Activated naive CD4-positive, alpha-beta T cell treated with anti-CD3 and anti-CD28 coated beads for 36 hours (primary cell): ENCODE measurements at regions not wholly inside any gene's neighbourhood (a gene's known extent, or its start where the extent isn't known, plus 50 kb on each side); places are given as distances from the start of the nearest gene placed in this dataset.

ENCODE experiments used
- CTCF ChIA-PET: fragments of 350-600 bp; sonication (Branson Sonifier 250); formaldehyde crosslinking; loops from one replicate; lab custom pipeline; 2021; ENCODE audit warnings: antibody characterized with exemption; lab: Charles Lee
- DNase-seq: peaks from one replicate; pipeline ENCODE4 v3.0.0-alpha.2; 2020
- H3K27ac Mint-ChIP-seq: one replicate; pipeline ENCODE4 v1.8.0; 2021; ENCODE audit warnings: mild to moderate bottlenecking, mixed read lengths
- H3K27me3 Mint-ChIP-seq: one replicate; pipeline ENCODE4 v1.8.0; 2021; ENCODE audit warnings: low read depth, mixed read lengths
- H3K36me3 Mint-ChIP-seq: one replicate; pipeline ENCODE4 v1.8.0; 2021; ENCODE audit warnings: low read depth, mixed read lengths
- H3K4me1 Mint-ChIP-seq: one replicate; pipeline ENCODE4 v1.8.0; 2021; ENCODE audit warnings: low read depth, mixed read lengths
- H3K4me3 Mint-ChIP-seq: one replicate; pipeline ENCODE4 v1.8.0; 2021; ENCODE audit warnings: mild to moderate bottlenecking, moderate library complexity, mixed read lengths
- H3K9me3 Mint-ChIP-seq: one replicate; pipeline ENCODE4 v1.8.0; 2021; ENCODE audit warnings: mixed read lengths
- intact Hi-C: fragments of 100-400 bp; cut with micrococcal nuclease; formaldehyde crosslinking; loops from one replicate; pipeline ENCODE4 v1.15.1; 2023

DNA sequence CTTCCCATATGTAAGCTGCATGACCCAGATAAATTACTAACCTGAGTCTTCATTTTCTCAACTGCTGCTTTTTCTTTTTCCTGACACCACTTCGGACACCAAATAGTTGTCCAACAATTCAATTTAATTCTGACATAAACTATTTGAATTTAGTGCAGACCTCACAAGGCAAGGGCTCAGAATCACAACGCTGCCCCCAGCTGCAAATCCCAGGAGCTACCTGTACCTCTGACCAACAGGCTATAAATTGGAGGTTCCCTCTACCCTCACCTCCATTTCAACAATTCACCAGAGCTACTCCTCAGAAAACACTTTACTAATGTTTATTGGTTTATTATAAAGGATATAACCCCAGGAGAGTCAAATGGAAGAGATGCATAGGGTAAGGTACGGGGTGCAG lies 737.6 kb downstream of the NTRK3 start:
- no peaks in the 10 kb centered on the region for H3K9me3 Mint-ChIP-seq
- CTCF ChIA-PET, result no interaction called here
- H3K27ac Mint-ChIP-seq, result no peak overlapping the region
- DNase-seq, result no peak
- no peaks in the 10 kb centered on the region for H3K4me1 Mint-ChIP-seq
- no peak overlapping the region for H3K4me3 Mint-ChIP-seq
- intact Hi-C loops, result no loop called here
- H3K27me3 Mint-ChIP-seq, result no peaks in the 10 kb centered on the region
- H3K36me3 Mint-ChIP-seq, result no peaks in the 10 kb centered on the region

DNA sequence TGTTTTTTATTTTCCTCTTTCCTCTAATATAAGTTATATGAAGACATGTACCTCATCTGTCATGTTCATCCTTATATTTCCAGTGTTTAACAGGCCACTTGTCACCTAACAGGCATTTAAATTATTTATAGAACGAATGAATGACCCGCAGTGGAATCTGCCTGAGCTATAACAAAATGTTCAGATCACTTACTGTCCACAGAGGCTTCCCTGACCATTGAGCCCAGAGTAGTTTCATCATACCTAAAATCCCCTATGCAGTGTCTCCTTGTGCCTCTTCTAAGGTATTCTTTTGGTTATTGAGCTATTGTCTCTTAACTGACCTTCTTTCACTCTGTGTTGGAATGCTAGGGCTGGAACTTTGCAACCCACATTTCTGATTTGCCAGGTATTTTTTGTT lies 748.5 kb downstream of the NTRK3 start:
- Mint-ChIP-seq H3K27ac (no peak overlapping the region), H3K9me3 (no peaks in the 10 kb centered on the region), H3K4me3 (no peak overlapping the region), H3K27me3 (no peaks in the 10 kb centered on the region), H3K4me1 (no peaks in the 10 kb centered on the region), H3K36me3 (no peaks in the 10 kb centered on the region)
- intact Hi-C loops, result no loop called here
- CTCF ChIA-PET, result no interaction called here
- DNase-seq, result no peak

DNA sequence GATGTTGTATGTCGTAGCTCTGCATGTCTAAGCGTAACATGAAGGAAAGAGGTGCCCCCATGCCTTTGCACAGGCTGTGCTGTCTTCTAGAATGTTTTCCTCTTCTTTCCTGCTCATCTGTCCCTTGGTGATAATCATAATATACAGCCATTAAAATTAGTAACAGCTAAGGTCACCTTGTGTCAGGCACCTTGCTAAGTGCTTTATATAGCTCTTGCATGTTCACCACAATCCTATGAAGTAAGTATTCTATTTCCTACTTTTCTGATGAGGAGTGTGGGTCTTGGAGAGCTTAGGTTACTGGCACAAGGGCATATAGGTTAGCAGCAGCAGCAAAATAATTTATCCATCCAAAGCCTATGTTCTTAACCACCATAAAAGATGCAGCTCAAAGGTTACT lies 754.4 kb downstream of the NTRK3 start:
- Mint-ChIP-seq H3K36me3 (no peaks in the 10 kb centered on the region), H3K4me1 (no peaks in the 10 kb centered on the region), H3K27ac (no peak overlapping the region), H3K9me3 (no peaks in the 10 kb centered on the region), H3K4me3 (no peak overlapping the region), H3K27me3 (peaks cover 6% of the 10 kb centered on the region)
- no peak for DNase-seq
- intact Hi-C loops, result no loop called here
- CTCF ChIA-PET, result no interaction called here

DNA sequence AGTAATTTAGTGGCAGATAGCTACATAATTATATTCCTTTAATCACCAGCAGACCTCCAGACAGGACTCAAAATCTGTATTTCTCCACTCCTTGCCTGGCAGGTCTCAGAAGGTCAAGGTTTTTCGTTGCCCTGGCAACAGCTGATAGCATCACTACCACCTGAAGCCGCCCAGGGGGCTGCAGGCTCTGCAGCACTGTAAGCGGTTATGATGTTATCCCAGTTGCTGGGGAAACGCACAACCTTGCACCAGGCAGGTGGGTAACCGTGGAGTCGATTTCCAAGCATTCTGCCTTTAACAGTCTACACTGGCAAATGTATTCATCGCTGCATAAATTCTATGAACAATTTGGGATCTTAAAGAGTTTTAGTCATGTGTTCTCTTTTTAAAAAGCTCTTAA lies 756.3 kb downstream of the NTRK3 start:
- no peak overlapping the region for H3K27ac Mint-ChIP-seq
- no peaks in the 10 kb centered on the region for H3K36me3 Mint-ChIP-seq
- CTCF ChIA-PET, result no interaction called here
- intact Hi-C loops, result no loop called here
- H3K4me3 Mint-ChIP-seq, result no peak overlapping the region
- DNase-seq, result no peak
- H3K4me1 Mint-ChIP-seq, result no peaks in the 10 kb centered on the region
- peaks cover 7% of the 10 kb centered on the region for H3K27me3 Mint-ChIP-seq
- no peaks in the 10 kb centered on the region for H3K9me3 Mint-ChIP-seq

DNA sequence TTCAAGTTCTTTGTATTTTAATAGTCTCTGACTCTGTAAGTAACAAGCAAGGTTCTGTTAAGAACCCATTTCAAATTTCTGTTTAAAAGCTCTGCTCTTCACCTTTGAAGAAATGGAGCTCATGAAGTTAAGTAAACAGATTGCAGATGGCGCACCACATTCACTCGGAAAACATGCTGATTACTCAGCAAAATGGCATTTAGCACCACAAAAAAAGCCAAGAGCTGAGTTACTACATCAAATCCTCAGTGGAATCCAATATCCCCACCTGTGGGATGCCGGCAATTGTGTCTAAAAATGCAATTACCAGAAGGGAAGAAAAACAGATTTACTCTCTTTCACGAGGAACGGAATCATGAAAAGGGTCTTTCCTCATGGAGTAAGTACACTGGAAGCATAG lies 758.0 kb downstream of the NTRK3 start:
- no peak for DNase-seq
- Mint-ChIP-seq H3K4me1 (no peaks in the 10 kb centered on the region), H3K4me3 (no peak overlapping the region), H3K9me3 (no peaks in the 10 kb centered on the region), H3K36me3 (no peaks in the 10 kb centered on the region), H3K27ac (no peak overlapping the region), H3K27me3 (peaks cover 8% of the 10 kb centered on the region)
- intact Hi-C loops, result no loop called here
- CTCF ChIA-PET, result no interaction called here

DNA sequence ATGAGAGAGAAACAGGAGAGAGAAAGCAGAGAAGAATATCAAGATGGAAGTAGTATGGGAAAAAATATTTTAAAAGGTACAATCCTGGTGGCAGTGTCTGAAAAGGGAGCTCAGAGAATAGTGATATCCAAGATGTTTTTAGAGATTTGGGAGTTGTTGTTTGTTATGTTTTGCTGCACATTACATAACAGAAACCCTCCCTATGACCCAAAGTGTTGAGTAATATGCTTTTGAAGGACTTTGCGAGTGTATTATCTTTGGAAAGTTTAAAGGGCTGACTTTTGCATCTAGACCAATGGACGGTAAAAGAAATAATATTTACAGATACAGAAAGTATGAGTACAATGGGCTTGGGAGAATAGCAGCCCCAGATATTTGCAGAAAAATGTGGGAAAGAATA lies 759.7 kb downstream of the NTRK3 start:
- Mint-ChIP-seq H3K4me1 (no peaks in the 10 kb centered on the region), H3K27me3 (peaks cover 8% of the 10 kb centered on the region), H3K4me3 (no peak overlapping the region), H3K9me3 (no peaks in the 10 kb centered on the region), H3K36me3 (no peaks in the 10 kb centered on the region), H3K27ac (no peak overlapping the region)
- intact Hi-C loops, result no loop called here
- CTCF ChIA-PET, result no interaction called here
- no peak for DNase-seq

DNA sequence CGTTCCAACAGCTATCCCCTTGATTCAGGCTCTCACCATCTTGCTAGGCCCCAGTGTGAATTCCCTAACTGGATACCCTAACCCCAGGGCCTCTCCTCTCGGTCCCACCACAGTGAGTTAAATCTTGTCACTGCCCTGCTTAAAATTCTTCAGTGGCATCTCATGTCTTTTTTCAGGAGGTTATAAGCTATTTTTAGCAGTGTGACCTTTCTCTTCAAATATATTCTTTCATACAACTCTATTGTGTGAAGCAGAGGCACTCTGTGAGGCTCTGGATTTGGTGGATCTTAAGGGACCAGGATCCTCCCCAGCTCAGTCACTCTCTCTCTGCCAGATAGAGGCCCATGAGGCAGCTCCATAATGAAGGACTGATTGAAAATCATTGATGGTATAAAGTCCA lies 760.4 kb downstream of the NTRK3 start:
- peaks cover 8% of the 10 kb centered on the region for H3K27me3 Mint-ChIP-seq
- H3K27ac Mint-ChIP-seq, result no peak overlapping the region
- DNase-seq, result no peak
- no peaks in the 10 kb centered on the region for H3K4me1 Mint-ChIP-seq
- intact Hi-C loops, result no loop called here
- CTCF ChIA-PET, result no interaction called here
- H3K36me3 Mint-ChIP-seq, result no peaks in the 10 kb centered on the region
- H3K9me3 Mint-ChIP-seq, result no peaks in the 10 kb centered on the region
- no peak overlapping the region for H3K4me3 Mint-ChIP-seq

DNA sequence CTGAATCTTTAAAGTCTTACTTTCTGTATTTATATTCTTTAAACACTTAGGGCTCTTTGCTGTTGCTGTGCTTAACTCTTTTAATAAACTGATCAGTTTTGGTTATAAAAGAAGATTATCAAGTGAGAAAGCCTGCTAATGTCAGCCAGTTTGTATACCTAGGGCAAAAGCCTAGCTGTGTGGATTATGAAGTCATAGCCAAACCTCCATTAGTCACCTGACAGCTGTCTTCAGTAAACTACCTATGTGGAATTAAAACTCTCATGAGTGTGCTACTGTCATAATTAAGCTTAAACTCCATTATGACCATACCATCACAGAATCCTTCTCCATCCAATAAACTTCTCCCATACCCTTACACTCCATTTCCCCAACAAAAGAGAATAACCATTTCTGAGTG lies 762.7 kb downstream of the NTRK3 start:
- no peaks in the 10 kb centered on the region for H3K9me3 Mint-ChIP-seq
- no peaks in the 10 kb centered on the region for H3K36me3 Mint-ChIP-seq
- intact Hi-C loops, result no loop called here
- no peaks in the 10 kb centered on the region for H3K4me1 Mint-ChIP-seq
- DNase-seq, result no peak
- H3K27me3 Mint-ChIP-seq, result peaks cover 2% of the 10 kb centered on the region
- CTCF ChIA-PET, result no interaction called here
- H3K27ac Mint-ChIP-seq, result no peak overlapping the region
- H3K4me3 Mint-ChIP-seq, result no peak overlapping the region

DNA sequence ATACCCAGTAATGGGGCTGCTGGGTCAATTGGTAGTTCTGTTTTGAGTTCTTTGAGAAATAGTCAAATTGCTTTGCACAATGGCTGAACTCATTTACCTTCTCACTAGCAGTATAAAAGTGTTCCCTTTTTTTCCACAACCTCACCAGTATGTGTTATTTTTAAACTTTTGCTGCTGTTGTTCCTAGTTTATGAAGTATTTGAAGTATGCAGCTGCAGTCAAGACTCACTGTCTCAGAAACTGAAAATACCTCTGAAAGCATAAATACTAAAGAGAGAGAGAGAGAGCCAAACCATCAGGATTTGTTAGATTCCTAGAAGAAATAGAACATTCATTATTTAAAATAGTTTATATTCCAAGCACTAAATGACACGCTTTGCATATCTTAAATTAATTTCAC lies 764.2 kb downstream of the NTRK3 start:
- Mint-ChIP-seq H3K4me3 (no peak overlapping the region), H3K36me3 (no peaks in the 10 kb centered on the region), H3K27me3 (peaks cover 2% of the 10 kb centered on the region), H3K4me1 (no peaks in the 10 kb centered on the region), H3K9me3 (no peaks in the 10 kb centered on the region), H3K27ac (no peak overlapping the region)
- DNase-seq, result no peak
- CTCF ChIA-PET, result no interaction called here
- intact Hi-C loops, result no loop called here

DNA sequence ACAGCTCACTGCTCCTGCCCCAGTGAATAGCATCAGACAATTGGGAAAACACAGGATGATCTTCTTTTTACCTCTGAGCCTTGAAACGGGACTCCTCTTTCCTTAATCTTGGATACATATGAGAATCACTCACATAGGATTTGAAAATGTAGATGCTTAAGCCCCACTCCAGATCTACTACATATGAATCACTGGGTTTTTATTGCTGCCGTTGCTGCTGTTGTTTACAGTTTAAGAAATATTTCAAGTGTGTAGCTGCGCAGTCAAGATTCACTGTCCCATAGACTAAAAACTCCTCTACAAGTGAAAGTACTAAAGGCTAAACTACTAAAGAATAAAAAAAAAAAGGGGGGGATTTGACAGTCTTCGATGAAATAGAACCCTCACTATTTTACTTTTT lies 765.9 kb downstream of the NTRK3 start:
- Mint-ChIP-seq H3K27ac (no peak overlapping the region), H3K4me3 (no peak overlapping the region), H3K9me3 (no peaks in the 10 kb centered on the region), H3K27me3 (peaks cover 2% of the 10 kb centered on the region), H3K36me3 (no peaks in the 10 kb centered on the region), H3K4me1 (no peaks in the 10 kb centered on the region)
- CTCF ChIA-PET, result no interaction called here
- DNase-seq, result no peak
- intact Hi-C loops, result no loop called here

DNA sequence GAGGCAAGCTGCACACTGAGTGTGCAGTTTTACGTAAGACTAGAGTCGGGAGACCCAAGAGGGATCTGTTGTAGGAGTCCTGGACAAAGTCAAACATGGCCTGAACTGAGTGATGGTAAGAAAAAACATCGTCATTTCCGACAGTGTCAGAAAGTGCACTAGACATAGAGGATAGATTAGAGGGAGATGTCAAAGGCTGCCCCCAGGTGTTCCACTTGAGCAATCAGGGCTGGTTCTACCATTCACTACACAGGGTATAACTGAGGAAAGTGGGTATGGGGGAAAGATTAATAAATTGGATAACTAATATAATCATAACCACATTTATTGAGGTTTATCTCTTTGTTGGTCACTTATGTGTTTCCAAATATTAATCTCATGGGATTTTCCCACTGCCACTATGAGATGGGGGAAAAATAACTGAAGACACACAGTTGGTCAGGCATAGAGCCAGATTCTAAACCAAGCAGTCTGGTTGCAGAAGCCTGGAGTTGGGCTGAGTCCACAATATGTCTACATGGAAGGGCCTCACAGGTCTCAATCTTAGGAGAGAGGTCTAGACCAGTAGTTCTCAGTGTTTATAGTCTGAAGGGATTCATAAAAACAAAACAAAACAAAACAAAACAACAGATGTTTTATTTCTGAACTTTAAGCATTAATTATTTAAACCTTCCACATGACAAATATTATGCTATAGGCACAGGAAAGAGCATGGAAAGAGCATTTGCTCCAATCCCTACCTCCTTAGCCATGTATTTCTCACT lies 766.5 kb downstream of the NTRK3 start:
- Mint-ChIP-seq H3K9me3 (no peaks in the 10 kb centered on the region), H3K4me1 (no peaks in the 10 kb centered on the region), H3K36me3 (no peaks in the 10 kb centered on the region), H3K27ac (no peak overlapping the region), H3K27me3 (no peaks in the 10 kb centered on the region), H3K4me3 (no peak overlapping the region)
- no peak for DNase-seq
- intact Hi-C loops, result no loop called here
- CTCF ChIA-PET, result no interaction called here

DNA sequence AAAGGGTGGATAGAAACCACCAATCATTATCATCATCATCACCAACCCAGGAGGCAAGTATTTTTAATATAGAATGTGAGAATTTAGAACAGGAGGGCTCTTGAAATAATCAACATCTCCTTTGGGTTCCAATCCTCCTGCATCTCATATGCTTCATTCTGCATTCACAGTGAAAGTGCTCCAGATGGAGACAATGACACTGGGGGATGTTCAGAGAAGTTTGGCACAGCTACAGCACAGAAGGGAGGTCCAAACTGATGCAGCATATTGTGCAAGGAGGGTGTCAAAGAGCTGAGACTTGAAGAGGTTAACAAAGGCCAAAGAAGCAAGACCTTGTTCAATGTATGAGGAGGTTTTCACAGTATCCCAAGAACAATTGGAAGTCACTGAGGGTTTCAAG lies 767.1 kb downstream of the NTRK3 start:
- CTCF ChIA-PET, result no interaction called here
- DNase-seq, result no peak
- Mint-ChIP-seq H3K4me3 (no peak overlapping the region), H3K4me1 (no peaks in the 10 kb centered on the region), H3K27ac (no peak overlapping the region), H3K9me3 (no peaks in the 10 kb centered on the region), H3K27me3 (no peaks in the 10 kb centered on the region), H3K36me3 (no peaks in the 10 kb centered on the region)
- intact Hi-C loops, result no loop called here

DNA sequence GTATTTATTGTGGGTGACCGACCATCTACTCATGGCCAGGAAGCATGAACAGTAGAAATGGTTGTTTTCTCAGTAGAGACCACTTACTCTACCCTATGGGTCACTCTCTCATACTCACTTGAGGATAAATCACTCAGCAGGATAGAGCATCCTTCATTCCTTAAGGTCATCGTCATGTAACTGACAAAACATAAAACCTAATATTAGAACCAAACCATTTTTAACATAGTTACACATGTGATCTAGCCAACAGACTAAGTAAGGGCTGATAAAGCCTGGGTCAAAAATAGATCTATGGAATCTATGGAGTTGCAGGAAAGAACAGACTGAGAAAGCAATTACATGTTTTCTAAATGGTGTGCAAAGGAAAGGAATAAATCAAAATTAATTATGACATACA lies 769.1 kb downstream of the NTRK3 start:
- DNase-seq, result no peak
- Mint-ChIP-seq H3K4me3 (no peak overlapping the region), H3K27me3 (no peaks in the 10 kb centered on the region), H3K9me3 (no peaks in the 10 kb centered on the region), H3K27ac (no peak overlapping the region), H3K36me3 (no peaks in the 10 kb centered on the region), H3K4me1 (no peaks in the 10 kb centered on the region)
- CTCF ChIA-PET, result no interaction called here
- intact Hi-C loops, result no loop called here
